K562 (cell line): ENCODE measurements at regions not wholly inside any gene's neighbourhood (a gene's known extent, or its start where the extent isn't known, plus 50 kb on each side); places are given as distances from the start of the nearest gene placed in this dataset.
A peak's percentile ranks its signal among the peaks of the same experiment; 100 is the strongest.

ENCODE experiments used
- ARID4B ChIP-seq: sonication (generic); formaldehyde crosslinking; IDR thresholded peaks from 2 replicates; pipeline ENCODE4 v1.8.0; 2022; ENCODE audit warnings: mild to moderate bottlenecking, missing genetic modification reagents
- BHLHE40 ChIP-seq: IDR thresholded peaks from 2 replicates; pipeline ENCODE4 v1.6.1; 2011; ENCODE audit warnings: low read length, improper control_type of control experiment
- ELF2 ChIP-seq: fragments of 250-450 bp; sonication (Bioruptor Pico); IDR thresholded peaks from 2 replicates; pipeline ENCODE4 v1.5.0; 2021; ENCODE audit warnings: mild to moderate bottlenecking
- GABPB1 ChIP-seq: sonication (generic); formaldehyde crosslinking; IDR thresholded peaks from 2 replicates; pipeline ENCODE4 v1.8.0; 2022; ENCODE audit warnings: mild to moderate bottlenecking, missing genetic modification reagents
- GTF3C2 ChIP-seq: IDR thresholded peaks from 3 replicates; pipeline ENCODE4 v1.6.1; 2011; ENCODE audit warnings: borderline replicate concordance, mild to moderate bottlenecking, moderate library complexity; ENCODE audit not compliant: insufficient read length; ENCODE audit errors: extremely low read depth
- HNRNPLL ChIP-seq: fragments of 200-400 bp; formaldehyde crosslinking; IDR thresholded peaks from 2 replicates; pipeline ENCODE4 v1.6.1; 2017; ENCODE audit warnings: low read length, low read depth, mild to moderate bottlenecking; ENCODE audit not compliant: poor library complexity, severe bottlenecking
- KAT7 ChIP-seq: sonication (generic); formaldehyde crosslinking; IDR thresholded peaks from 2 replicates; pipeline ENCODE4 v1.8.0; 2022; ENCODE audit warnings: missing genetic modification reagents, mild to moderate bottlenecking, borderline replicate concordance
- KDM5B ChIP-seq: fragments of 200-600 bp; sonication (generic); IDR thresholded peaks from 2 replicates; pipeline ENCODE4 v1.6.1; 2012; ENCODE audit warnings: low read depth, mild to moderate bottlenecking, moderate library complexity, low read length, control low read depth, inconsistent platforms; ENCODE audit not compliant: insufficient replicate concordance
- MYC ChIP-seq, 2 experiments: fragments of 250-450 bp in 1 of 2; sonication (Bioruptor Pico) in 1 of 2; IDR thresholded peaks; 2 replicates each; pipeline versions ENCODE4 v1.5.1 to v1.6.1; 2012 to 2021; ENCODE audit warnings: low read depth in 2 of 2, borderline replicate concordance in 1 of 2, improper control_type of control experiment in 1 of 2, low read length in 1 of 2, mild to moderate bottlenecking in 1 of 2, moderate library complexity in 1 of 2
- NFE2 ChIP-seq: IDR thresholded peaks from 2 replicates; pipeline ENCODE4 v1.6.1; 2014; ENCODE audit warnings: antibody characterized with exemption, low read depth
- RNF219 ChIP-seq: fragments of 250-450 bp; sonication (Bioruptor Pico); IDR thresholded peaks from 2 replicates; pipeline ENCODE4 v1.5.0; 2022; ENCODE audit warnings: mild to moderate bottlenecking
- SP2 ChIP-seq: IDR thresholded peaks from 2 replicates; pipeline ENCODE4 v1.6.1; 2011; ENCODE audit warnings: mild to moderate bottlenecking, low read depth, low read length, moderate library complexity; ENCODE audit not compliant: poor library complexity, severe bottlenecking; ENCODE audit errors: extremely low read depth
- ZBTB2 ChIP-seq: fragments of 450-650 bp; IDR thresholded peaks from 2 replicates; pipeline ENCODE4 v1.6.1; 2016; ENCODE audit warnings: antibody characterized with exemption
- ZC3H4 ChIP-seq: sonication (generic); formaldehyde crosslinking; IDR thresholded peaks from 2 replicates; pipeline ENCODE4 v1.9.0; 2021; ENCODE audit warnings: missing genetic modification reagents, borderline replicate concordance
- ZNF384 ChIP-seq: IDR thresholded peaks from 2 replicates; pipeline ENCODE4 v1.6.1; 2012; ENCODE audit warnings: low read depth, low read length, improper control_type of control experiment
- ZNF507 ChIP-seq: conservative IDR thresholded peaks from 2 replicates; pipeline ENCODE4 v1.6.1; 2017; ENCODE audit warnings: missing genetic modification characterization, missing compliant biosample characterization

- no peak for TF ChIP-seq ARID4B (CRISPR knock-in tag)
- no peak for TF ChIP-seq ZBTB2
- no peak for TF ChIP-seq RNF219 (CRISPR knock-in tag)
- 0 out of 2 replicates have a peak, but pooled peaks have one; percentile 19 for TF ChIP-seq MYC (IDR thresholded peaks at IDR 0.05; ENCODE audit: low read depth, low read length)
- no peak for TF ChIP-seq MYC (CRISPR knock-in tag; IDR thresholded peaks at IDR 0.05; ENCODE audit: borderline replicate concordance, low read depth)
- TF ChIP-seq SP2 = no peak
- no peak for TF ChIP-seq GABPB1 (CRISPR knock-in tag)
- no peak for TF ChIP-seq ZNF507 (tag)
- no peak for TF ChIP-seq GTF3C2
- TF ChIP-seq ZNF384 = 0 out of 2 replicates have a peak, but pooled peaks have one; percentile 26
- TF ChIP-seq ZC3H4 (CRISPR knock-in tag) = no peak
- no peak for TF ChIP-seq ELF2
- peak; percentile 14 for TF ChIP-seq KDM5B
- TF ChIP-seq BHLHE40 = no peak
- 0 out of 2 replicates have a peak, but pooled peaks have one; percentile 25 for TF ChIP-seq KAT7
- TF ChIP-seq HNRNPLL = no peak
- no peak for TF ChIP-seq NFE2
- TF ChIP-seq, all 486 proteins: peak for 13
Measured at GRCh38 chr6:27669295-27669623, 196.4 kb upstream of the ZNF184 start (continued).
